Left ventricle myocardium inferior (tissue), 1 donor: ENCODE measurements at regions not wholly inside any gene's neighbourhood (a gene's known extent, or its start where the extent isn't known, plus 50 kb on each side); places are given as distances from the start of the nearest gene placed in this dataset.

ENCODE experiments used
- DNase-seq: peaks from one replicate; pipeline ENCODE4 v3.0.0-alpha.2; 2020
- H3K27ac ChIP-seq: fragments of 200-600 bp; replicated peaks from 2 replicates; pipeline ENCODE4 v1.8.0; 2021
- H3K27me3 ChIP-seq: fragments of 200-600 bp; 2 replicates; pipeline ENCODE4 v1.8.0; 2021; ENCODE audit warnings: low read depth
- H3K36me3 ChIP-seq: fragments of 200-600 bp; 2 replicates; pipeline ENCODE4 v1.8.0; 2021
- H3K4me1 ChIP-seq: fragments of 200-600 bp; 2 replicates; pipeline ENCODE4 v1.8.0; 2021
- H3K4me3 ChIP-seq: fragments of 200-600 bp; 2 replicates; pipeline ENCODE4 v1.8.0; 2021; ENCODE audit warnings: mild to moderate bottlenecking, moderate library complexity
- H3K9me3 ChIP-seq: fragments of 200-600 bp; replicated peaks from 2 replicates; pipeline ENCODE4 v1.8.0; 2021
- CTCF ChIP-seq: fragments of 200-600 bp; IDR thresholded peaks from 2 replicates; pipeline ENCODE4 v1.8.0; 2021; ENCODE audit warnings: antibody characterized with exemption, mild to moderate bottlenecking, borderline replicate concordance
- intact Hi-C: fragments of 100-400 bp; cut with micrococcal nuclease; formaldehyde crosslinking; loops from one replicate; pipeline ENCODE4 v1.11.0; 2022
- donor health status: DM: no; HTN: yes; CAD: no; lungs with severe emphysema.

DNA sequence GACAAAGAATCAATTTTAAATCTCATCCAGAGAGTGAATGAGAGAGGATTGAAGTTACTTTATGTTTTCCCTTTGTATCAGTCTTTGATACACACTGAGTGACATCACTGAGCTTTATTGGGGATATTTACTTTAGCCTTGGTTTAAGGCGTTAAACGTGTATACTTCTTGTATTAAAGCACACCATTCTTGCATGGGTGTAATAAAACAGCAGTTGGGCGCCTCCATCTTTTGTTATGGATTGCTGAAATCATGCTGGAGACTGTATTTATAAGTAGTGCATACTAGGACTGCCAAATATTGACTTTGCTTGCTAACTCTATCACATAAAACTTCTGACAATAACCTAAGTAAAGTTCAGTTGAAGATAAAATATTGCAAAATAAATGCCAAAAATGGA is 1755.8 kb upstream of the WWC1 start:
- H3K9me3 ChIP-seq, result peaks cover 11% of the 10 kb centered on the region
- no peak overlapping the region for H3K4me3 ChIP-seq
- no peaks in the 10 kb centered on the region for H3K36me3 ChIP-seq
- H3K27me3 ChIP-seq, result no peaks in the 10 kb centered on the region
- no peaks in the 10 kb centered on the region for H3K4me1 ChIP-seq
- no peak overlapping the region for H3K27ac ChIP-seq
- intact Hi-C loops, result no loop called here
- no peak for TF ChIP-seq CTCF
- DNase-seq, result no peak

DNA sequence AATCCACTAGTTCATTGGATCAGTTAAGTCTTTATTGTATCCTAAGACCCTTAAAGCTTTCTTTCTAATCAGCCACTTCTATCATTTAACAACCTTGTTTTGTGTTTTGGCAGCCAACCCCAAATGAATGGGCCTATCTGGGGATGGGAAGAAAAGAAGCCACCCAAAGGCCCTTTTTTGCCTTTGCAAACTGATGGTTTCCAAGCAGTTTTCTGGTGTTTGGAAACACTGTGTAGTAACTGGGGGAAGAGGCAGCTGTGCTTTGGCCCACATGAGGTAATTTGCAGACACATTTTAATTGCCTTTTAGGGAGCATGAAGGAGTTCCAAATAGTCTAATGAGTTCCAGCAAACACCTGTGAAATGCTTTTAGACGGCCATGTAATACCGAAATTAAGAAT is 1751.3 kb upstream of the WWC1 start:
- intact Hi-C loops, result no loop called here
- Histone ChIP-seq H3K36me3 (no peaks in the 10 kb centered on the region), H3K4me1 (no peaks in the 10 kb centered on the region), H3K9me3 (peaks cover 11% of the 10 kb centered on the region), H3K27me3 (no peaks in the 10 kb centered on the region), H3K27ac (no peak overlapping the region), H3K4me3 (no peak overlapping the region)
- no peak for DNase-seq
- no peak for TF ChIP-seq CTCF

DNA sequence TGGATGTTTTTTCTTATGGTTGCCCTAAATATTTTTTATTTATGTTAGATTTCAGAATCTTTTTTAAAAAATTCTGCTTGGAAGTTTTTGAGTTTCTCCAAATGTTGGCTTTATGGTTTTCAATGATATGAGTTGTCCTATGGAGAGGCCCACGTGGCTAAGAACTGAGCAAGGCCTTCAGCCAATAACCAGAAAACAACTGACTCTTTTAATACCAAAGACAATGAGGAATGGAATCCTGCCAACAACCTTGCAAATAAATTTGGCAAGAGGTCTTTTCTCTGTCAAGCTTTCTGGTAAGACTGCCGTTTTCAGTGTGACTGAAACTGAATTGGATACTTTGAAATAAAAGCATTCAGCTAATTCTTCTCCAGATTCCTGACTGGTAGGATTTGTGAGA is 1740.1 kb upstream of the WWC1 start:
- Histone ChIP-seq H3K27ac (no peak overlapping the region), H3K4me3 (no peak overlapping the region), H3K4me1 (no peaks in the 10 kb centered on the region), H3K36me3 (no peaks in the 10 kb centered on the region), H3K27me3 (no peaks in the 10 kb centered on the region), H3K9me3 (peaks cover 2% of the 10 kb centered on the region)
- DNase-seq, result no peak
- intact Hi-C loops, result no loop called here
- no peak for TF ChIP-seq CTCF

DNA sequence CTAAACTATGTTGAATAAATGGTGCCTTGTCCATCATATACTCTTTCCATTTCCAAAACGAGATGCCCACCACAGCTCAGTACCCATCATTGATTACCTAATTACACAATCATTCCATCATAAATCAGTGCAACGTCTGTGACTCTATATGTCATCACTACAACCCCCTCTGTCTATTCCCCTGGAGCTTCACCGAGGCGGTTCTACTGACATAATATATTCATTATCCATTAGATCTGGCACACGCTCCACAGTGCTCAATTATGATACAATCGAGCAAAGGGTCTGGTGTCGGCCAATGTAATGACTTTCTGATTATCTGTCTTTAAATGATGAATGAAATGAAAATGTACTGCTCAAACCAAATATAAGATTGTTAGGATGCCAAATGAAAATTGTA is 1737.7 kb upstream of the WWC1 start:
- Histone ChIP-seq H3K4me3 (no peak overlapping the region), H3K36me3 (no peaks in the 10 kb centered on the region), H3K27me3 (no peaks in the 10 kb centered on the region), H3K27ac (no peak overlapping the region), H3K9me3 (peaks cover 3% of the 10 kb centered on the region), H3K4me1 (no peaks in the 10 kb centered on the region)
- intact Hi-C loops, result no loop called here
- no peak for TF ChIP-seq CTCF
- no peak for DNase-seq

- no peak for DNase-seq
- Histone ChIP-seq H3K36me3 (no peaks in the 10 kb centered on the region), H3K9me3 (peaks cover 21% of the 10 kb centered on the region), H3K27ac (no peak overlapping the region), H3K4me3 (no peak overlapping the region), H3K4me1 (no peaks in the 10 kb centered on the region), H3K27me3 (no peaks in the 10 kb centered on the region)
- no peak for TF ChIP-seq CTCF
- intact Hi-C loops, result no loop called here
Observed at GRCh38 chr5:166561759-166562158, 1729.7 kb upstream of the WWC1 start.

GRCh38 chr5:166562246-166562645 is 1729.2 kb upstream of the WWC1 start:
- no peak for DNase-seq
- Histone ChIP-seq H3K9me3 (peaks cover 21% of the 10 kb centered on the region), H3K4me3 (no peak overlapping the region), H3K4me1 (no peaks in the 10 kb centered on the region), H3K27ac (no peak overlapping the region), H3K27me3 (no peaks in the 10 kb centered on the region), H3K36me3 (no peaks in the 10 kb centered on the region)
- intact Hi-C loops, result no loop called here
- no peak for TF ChIP-seq CTCF
